Frontal cortex (tissue), 3 donors: ENCODE measurements at regions not wholly inside any gene's neighbourhood (a gene's known extent, or its start where the extent isn't known, plus 50 kb on each side); places are given as distances from the start of the nearest gene placed in this dataset.
"Not testable (repeated sequence)": the region's sequence is repeated elsewhere in the genome, so short reads cannot be mapped to it uniquely, and the experiment has no call there.

Experiments used
- DNase-seq, 2 donors: peaks; one replicate each; pipeline ENCODE4 v3.0.0; 2012; ENCODE audit warnings: low spot score in 2 of 2
- FAIRE-seq: peaks from 2 replicates; lab custom pipeline; 2012; peaks lifted over from hg19 to GRCh38; lab: Jason Lieb, UNC
- donor health status: control.
- donor health status: control.
- donor health status: control.

GRCh38 chr5:143599474-143599873 lies 196.0 kb upstream of the NR3C1 start:
- FAIRE-seq, result no peak

GRCh38 chr5:143596824-143597223 lies 193.3 kb upstream of the NR3C1 start:
- no peak for FAIRE-seq
- no peak for DNase-seq

More at GRCh38 chr5:143599474-143599873, 196.0 kb upstream of the NR3C1 start:
- DNase-seq, result no peak

- DNase-seq (no peak), FAIRE-seq (no peak)
Measured at GRCh38 chr5:143594902-143595818, 191.7 kb upstream of the NR3C1 start.

- no peak for FAIRE-seq
- DNase-seq, result no peak
Measured at GRCh38 chr5:143593723-143594122, 190.2 kb upstream of the NR3C1 start.

GRCh38 chr5:143592648-143593047 lies 189.2 kb upstream of the NR3C1 start:
- no peak for FAIRE-seq
- no peak for DNase-seq

GRCh38 chr5:143588933-143589662 lies 185.6 kb upstream of the NR3C1 start:
- FAIRE-seq, result no peak
- no peak for DNase-seq

- not testable (repeated sequence) for DNase-seq, FAIRE-seq
Measured at GRCh38 chr5:143588121-143588520, 184.6 kb upstream of the NR3C1 start.

- DNase-seq (no peak), FAIRE-seq (no peak)
Measured at GRCh38 chr5:143586781-143587362, 183.4 kb upstream of the NR3C1 start.

GRCh38 chr5:143585970-143586369 lies 182.5 kb upstream of the NR3C1 start:
- FAIRE-seq, result no peak

GRCh38 chr5:143583409-143583808 lies 179.9 kb upstream of the NR3C1 start:
- FAIRE-seq, result no peak
- no peak for DNase-seq

More at GRCh38 chr5:143585970-143586369, 182.5 kb upstream of the NR3C1 start:
- DNase-seq, result no peak

- no peak for DNase-seq
- no peak for FAIRE-seq
Measured at GRCh38 chr5:143582869-143583268, 179.4 kb upstream of the NR3C1 start.

- DNase-seq (no peak), FAIRE-seq (no peak)
Measured at GRCh38 chr5:143582176-143582575, 178.7 kb upstream of the NR3C1 start.

- no peak for FAIRE-seq
- no peak for DNase-seq
Measured at GRCh38 chr5:143581649-143582048, 178.2 kb upstream of the NR3C1 start.

- no peak for FAIRE-seq
- no peak for DNase-seq
Measured at GRCh38 chr5:143581147-143581546, 177.7 kb upstream of the NR3C1 start.

- no peak for DNase-seq
- no peak for FAIRE-seq
Measured at GRCh38 chr5:143576711-143577484, 173.4 kb upstream of the NR3C1 start.

- DNase-seq, result no peak
- no peak for FAIRE-seq
Measured at GRCh38 chr5:143575286-143575685, 171.8 kb upstream of the NR3C1 start.

- FAIRE-seq, result no peak
- DNase-seq, result no peak
Measured at GRCh38 chr5:143574236-143574635, 170.8 kb upstream of the NR3C1 start.

GRCh38 chr5:143573568-143574170 lies 170.2 kb upstream of the NR3C1 start:
- FAIRE-seq (no peak), DNase-seq (no peak)

GRCh38 chr5:143572671-143573070 lies 169.2 kb upstream of the NR3C1 start:
- no peak for FAIRE-seq
- DNase-seq, result no peak
